T-helper 2 cell treated with Interferon-gamma antibody and Interleukin-4, amounts not matched to agents 100 ng/mL and 5 ng/mL, for 36 hours (primary cell): ENCODE measurements at regions not wholly inside any gene's neighbourhood (a gene's known extent, or its start where the extent isn't known, plus 50 kb on each side); places are given as distances from the start of the nearest gene placed in this dataset.

ENCODE experiments used
- intact Hi-C: fragments of 100-400 bp; cut with micrococcal nuclease; formaldehyde crosslinking; loops from one replicate; pipeline ENCODE4 v1.15.1; 2023

- intact Hi-C loops: no loop called here
Observed at GRCh38 chr21:27734146-27734545, 767.3 kb upstream of the ADAMTS5 start.

DNA sequence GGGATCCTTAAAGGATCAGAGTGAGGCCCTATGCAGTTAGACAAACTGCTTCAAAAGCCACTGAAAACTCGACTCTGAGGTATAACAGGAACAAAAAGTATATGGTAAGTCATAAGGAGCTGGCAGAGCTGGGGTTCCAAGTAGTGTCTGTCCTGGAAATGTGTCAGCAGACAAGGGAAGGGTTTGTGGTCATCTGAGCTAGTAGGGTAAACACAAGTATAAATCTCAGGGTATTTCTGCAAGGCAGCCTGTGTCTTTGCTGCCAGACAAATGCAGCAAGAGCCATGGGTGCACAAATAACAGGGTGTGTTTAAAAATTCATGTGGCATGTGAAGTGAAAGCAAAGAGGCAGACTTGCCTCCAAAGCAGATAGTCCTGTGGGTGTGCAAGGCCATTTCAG, 759.0 kb upstream of the ADAMTS5 start:
- intact Hi-C loops: no loop called here

- intact Hi-C loops: no loop called here
Observed at GRCh38 chr21:27722095-27722494, 755.2 kb upstream of the ADAMTS5 start.

- intact Hi-C loops: no loop called here
Observed at GRCh38 chr21:27721675-27722074, 754.8 kb upstream of the ADAMTS5 start.

DNA sequence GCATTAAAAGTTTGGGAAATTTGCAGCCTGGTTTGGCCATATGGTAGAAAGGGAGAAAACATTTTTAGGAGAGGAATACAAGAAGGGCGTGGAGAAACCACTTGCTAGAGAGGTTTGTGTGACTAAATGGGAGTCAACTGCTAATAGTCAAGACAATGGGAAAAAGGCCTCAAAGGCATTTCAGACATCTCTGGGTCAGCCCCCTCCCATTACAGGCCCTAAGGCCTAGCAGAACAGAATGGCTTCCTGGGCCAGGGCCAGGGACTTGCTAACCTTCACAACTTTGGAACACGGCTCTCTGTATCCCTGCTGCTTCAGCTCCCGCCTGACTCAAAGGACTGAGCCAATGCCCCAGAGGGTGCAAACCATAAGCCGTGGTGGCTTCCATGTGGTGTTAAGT, 752.3 kb upstream of the ADAMTS5 start:
- intact Hi-C loops: no loop called here

DNA sequence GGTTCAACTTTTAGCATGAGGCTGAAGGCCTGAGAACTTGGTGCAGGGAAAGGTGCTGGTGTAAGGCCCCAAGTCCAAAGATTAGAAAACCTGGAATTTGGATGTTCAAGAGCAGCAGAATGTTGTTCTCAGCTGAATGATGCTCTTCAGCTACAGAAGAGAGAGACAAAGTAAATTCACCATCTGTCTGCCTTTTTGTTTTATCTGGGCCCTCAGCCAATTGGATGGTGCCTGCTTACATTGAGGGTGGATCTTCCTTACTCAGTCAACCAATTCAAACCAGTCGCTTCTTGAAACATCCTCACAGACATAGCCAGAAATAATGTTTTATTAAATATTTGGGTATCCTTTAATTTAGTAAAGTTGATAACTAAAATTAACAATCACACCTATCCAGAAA, 748.2 kb upstream of the ADAMTS5 start:
- intact Hi-C loops: no loop called here

GRCh38 chr21:27713154-27714109, 746.5 kb upstream of the ADAMTS5 start:
- intact Hi-C loops: no loop called here

DNA sequence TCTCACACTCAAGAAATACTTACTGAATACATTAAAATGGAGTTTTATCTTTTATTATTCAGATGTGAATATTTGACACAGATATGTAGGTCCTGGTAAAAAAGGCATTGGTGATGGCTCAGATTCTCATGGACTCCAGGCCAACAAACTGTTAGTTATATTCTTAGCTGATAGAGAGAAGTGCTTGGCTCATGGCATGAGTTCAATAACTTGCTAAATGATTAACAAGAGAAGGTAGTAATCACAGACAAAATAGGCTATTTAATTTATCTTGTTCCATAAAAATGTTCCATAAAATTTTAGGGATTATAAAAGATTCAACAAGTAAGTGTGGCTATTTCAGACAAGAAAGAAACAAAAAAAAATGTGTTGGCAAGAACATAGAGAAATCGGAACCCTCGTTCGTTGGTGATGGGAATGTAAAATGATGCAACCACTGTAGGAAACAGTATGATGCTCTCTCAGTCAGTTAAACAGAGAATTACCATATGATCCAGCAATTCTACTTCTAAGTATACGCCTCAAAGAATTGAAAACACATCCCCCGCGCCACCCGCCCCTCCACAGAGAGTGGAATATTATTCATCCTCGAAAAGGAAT, 737.8 kb upstream of the ADAMTS5 start:
- intact Hi-C loops: loop anchor here (5.0 kb wide), 1 partner anchor 932 kb away; no protein-coding TSS in a partner anchor

GRCh38 chr21:27703791-27704190, 736.9 kb upstream of the ADAMTS5 start:
- intact Hi-C loops: loop anchor here (5.0 kb wide), 1 partner anchor 931 kb away; no protein-coding TSS in a partner anchor

GRCh38 chr21:27700974-27701614, 734.2 kb upstream of the ADAMTS5 start:
- intact Hi-C loops: loop anchor here (1.0 to 5.0 kb wide), 4 partner anchors 852 to 1044 kb away; no protein-coding TSS in a partner anchor

- intact Hi-C loops: no loop called here
Observed at GRCh38 chr21:27695246-27695645, 728.4 kb upstream of the ADAMTS5 start.

GRCh38 chr21:27694667-27695066, 727.8 kb upstream of the ADAMTS5 start:
- intact Hi-C loops: no loop called here

DNA sequence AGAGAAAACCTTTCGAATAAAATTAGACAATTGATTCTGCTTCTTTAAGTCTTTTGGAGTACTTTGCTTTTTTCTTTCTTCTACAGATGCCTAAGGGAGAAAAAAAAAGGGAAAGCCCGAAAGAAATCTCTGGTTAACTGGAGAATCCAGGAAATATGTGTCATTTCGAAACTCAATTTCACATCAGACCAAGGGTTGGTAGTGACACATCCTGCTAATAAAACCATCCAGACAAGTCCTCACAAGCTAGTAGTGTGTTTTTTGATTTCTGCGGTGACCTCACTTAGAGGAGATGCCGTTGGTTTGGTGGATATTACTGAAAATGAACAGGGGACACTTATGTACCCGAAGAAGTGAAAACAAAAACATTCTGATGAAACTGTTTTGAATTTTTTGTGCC, 726.5 kb upstream of the ADAMTS5 start:
- intact Hi-C loops: no loop called here

GRCh38 chr21:27691516-27691915, 724.6 kb upstream of the ADAMTS5 start:
- intact Hi-C loops: no loop called here

GRCh38 chr21:27691006-27691405, 724.1 kb upstream of the ADAMTS5 start:
- intact Hi-C loops: no loop called here

- intact Hi-C loops: no loop called here
Observed at GRCh38 chr21:27690426-27690825, 723.5 kb upstream of the ADAMTS5 start.

DNA sequence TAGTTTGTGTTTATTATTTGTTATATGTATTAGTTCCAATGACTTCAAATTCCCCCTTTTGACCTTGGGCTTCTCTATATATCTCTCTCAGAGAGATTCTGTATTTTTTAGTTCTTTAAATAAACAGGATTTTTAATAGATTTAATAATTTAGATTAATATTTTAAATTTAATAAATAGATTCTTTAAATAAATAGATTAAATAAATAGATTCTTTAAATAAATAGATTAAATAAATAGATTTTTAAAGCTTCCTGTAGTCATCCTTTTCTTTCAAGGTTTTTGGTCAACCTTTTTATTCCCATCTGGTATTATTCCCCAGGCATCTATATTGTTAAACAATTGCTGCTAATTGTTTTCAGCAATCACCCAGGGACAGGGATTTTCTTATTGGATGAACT, 721.9 kb upstream of the ADAMTS5 start:
- intact Hi-C loops: no loop called here

DNA sequence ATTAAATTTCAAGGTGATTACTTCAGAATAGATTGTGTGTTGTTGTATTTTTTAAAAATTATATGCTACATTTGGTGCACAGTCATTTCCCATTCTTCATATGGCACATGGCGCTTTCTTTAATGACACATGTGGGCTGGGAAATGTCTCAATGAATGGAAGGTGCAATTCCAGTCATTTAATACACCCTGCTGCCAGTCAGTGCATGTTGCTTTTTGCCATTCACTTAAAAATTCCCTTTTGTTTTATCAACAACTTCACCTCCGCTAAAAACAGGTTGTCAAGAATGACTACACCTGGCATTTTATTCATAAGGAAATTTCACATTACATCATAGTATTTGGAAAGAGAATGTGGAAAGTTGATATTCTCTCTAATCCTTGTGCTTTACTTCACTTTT, 716.4 kb upstream of the ADAMTS5 start:
- intact Hi-C loops: no loop called here

- intact Hi-C loops: no loop called here
Observed at GRCh38 chr21:27681841-27682240, 715.0 kb upstream of the ADAMTS5 start.

DNA sequence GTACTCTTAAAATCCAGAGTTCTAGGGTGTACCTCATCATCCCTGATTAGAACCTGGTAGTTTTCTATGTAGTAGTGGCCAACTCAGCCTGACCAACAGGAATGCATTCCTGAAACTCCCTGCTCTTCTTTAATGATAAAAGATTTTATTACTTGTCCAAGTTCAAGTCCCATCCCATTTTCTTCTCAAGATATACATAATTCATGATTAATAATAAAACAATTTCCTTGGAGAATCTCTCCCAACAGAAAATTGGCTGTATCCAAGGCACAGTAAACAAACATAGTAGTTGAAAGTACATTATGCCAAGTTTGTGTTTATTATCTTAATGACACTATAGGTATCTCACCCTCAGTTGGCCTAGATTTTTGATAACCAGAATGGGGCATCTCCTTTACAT, 714.1 kb upstream of the ADAMTS5 start:
- intact Hi-C loops: no loop called here

GRCh38 chr21:27680181-27680580, 713.3 kb upstream of the ADAMTS5 start:
- intact Hi-C loops: no loop called here

- intact Hi-C loops: no loop called here
Observed at GRCh38 chr21:27678511-27678910, 711.6 kb upstream of the ADAMTS5 start.
